GM12892 (cell line): ENCODE measurements at regions not wholly inside any gene's neighbourhood (a gene's known extent, or its start where the extent isn't known, plus 50 kb on each side); places are given as distances from the start of the nearest gene placed in this dataset.

Experiments
- POLR2A ChIP-seq: IDR thresholded peaks from 2 replicates; pipeline ENCODE4 v1.6.1; 2011; ENCODE audit warnings: low read depth, low read length, control low read depth
- TAF1 ChIP-seq: IDR thresholded peaks from 2 replicates; pipeline ENCODE4 v1.6.1; 2011; ENCODE audit warnings: low read depth, mild to moderate bottlenecking, control low read depth, low read length, borderline replicate concordance

- no peak for TF ChIP-seq TAF1
- TF ChIP-seq POLR2A = no peak
These were observed 351.9 kb upstream of the FAT1 start for GRCh38 chr4:187075514-187075913.
